ENCODE measurements at regions not wholly inside any gene's neighbourhood (a gene's known extent, or its start where the extent isn't known, plus 50 kb on each side); places are given as distances from the start of the nearest gene placed in this dataset.

- TF ChIP-seq CTCF (IDR thresholded peaks at IDR 0.05; ENCODE audit: low read length), result no peak
- no peak for TF ChIP-seq EZH2 (IDR thresholded peaks at IDR 0.05; ENCODE audit: borderline replicate concordance, low read length)
- no peak overlapping the region for H3K4me3 ChIP-seq (ENCODE audit: low read depth, low read length, poor library complexity, severe bottlenecking)
- no peaks in the 10 kb centered on the region for H4K20me1 ChIP-seq (ENCODE audit: insufficient read depth, low read length)
- no peaks in the 10 kb centered on the region for H3K27me3 ChIP-seq (ENCODE audit: insufficient read depth, low read length)
- H3F3A ChIP-seq (ENCODE audit: insufficient read depth, low read length), result no peaks in the 10 kb centered on the region
- H2AFZ ChIP-seq (ENCODE audit: low read length), result no peak overlapping the region
- H3K9me3 ChIP-seq (ENCODE audit: low read length), result no peaks in the 10 kb centered on the region
- no peak overlapping the region for H3K4me2 ChIP-seq (ENCODE audit: low read length)
- no peaks in the 10 kb centered on the region for H3K79me2 ChIP-seq (ENCODE audit: insufficient read depth, low read length)
- no peak overlapping the region for H3K27ac ChIP-seq (ENCODE audit: low read depth, low read length, poor library complexity, severe bottlenecking)
- H3K4me1 ChIP-seq (ENCODE audit: insufficient read depth, low read length, severe bottlenecking), result no peaks in the 10 kb centered on the region
- H3K9ac ChIP-seq (ENCODE audit: low read length), result no peak overlapping the region
- no peaks in the 10 kb centered on the region for H3K36me3 ChIP-seq (ENCODE audit: insufficient read depth, low read length)
- H3K9me2 ChIP-seq (ENCODE audit: low read depth, low read length), result no peaks in the 10 kb centered on the region
Measured at GRCh38 chr14:81940651-81941050, 407.0 kb upstream of the SEL1L start.

- H3K9me3 ChIP-seq (ENCODE audit: low read length), result no peaks in the 10 kb centered on the region
- no peak overlapping the region for H3K9ac ChIP-seq (ENCODE audit: low read length)
- TF ChIP-seq EZH2 (IDR thresholded peaks at IDR 0.05; ENCODE audit: borderline replicate concordance, low read length), result no peak
- TF ChIP-seq CTCF (IDR thresholded peaks at IDR 0.05; ENCODE audit: low read length), result no peak
Measured at GRCh38 chr14:81942071-81942470, 408.4 kb upstream of the SEL1L start.

GRCh38 chr14:81946375-81946774 lies 412.7 kb upstream of the SEL1L start:
- Histone ChIP-seq H3K27me3 (ENCODE audit: insufficient read depth, low read length) (no peaks in the 10 kb centered on the region), H3K9me2 (ENCODE audit: low read depth, low read length) (no peaks in the 10 kb centered on the region), H3K79me2 (ENCODE audit: insufficient read depth, low read length) (no peaks in the 10 kb centered on the region), H4K20me1 (ENCODE audit: insufficient read depth, low read length) (no peaks in the 10 kb centered on the region), H3K4me3 (ENCODE audit: low read depth, low read length, poor library complexity, severe bottlenecking) (no peak overlapping the region), H3K27ac (ENCODE audit: low read depth, low read length, poor library complexity, severe bottlenecking) (no peak overlapping the region), H3K4me1 (ENCODE audit: insufficient read depth, low read length, severe bottlenecking) (no peaks in the 10 kb centered on the region), H3F3A (ENCODE audit: insufficient read depth, low read length) (no peaks in the 10 kb centered on the region), H3K9ac (ENCODE audit: low read length) (no peak overlapping the region), H3K36me3 (ENCODE audit: insufficient read depth, low read length) (no peaks in the 10 kb centered on the region), H3K9me3 (ENCODE audit: low read length) (no peaks in the 10 kb centered on the region), H2AFZ (ENCODE audit: low read length) (no peak overlapping the region), H3K4me2 (ENCODE audit: low read length) (no peak overlapping the region)
- TF ChIP-seq CTCF (IDR thresholded peaks at IDR 0.05; ENCODE audit: low read length) (no peak), EZH2 (IDR thresholded peaks at IDR 0.05; ENCODE audit: borderline replicate concordance, low read length) (no peak)

More at GRCh38 chr14:81942071-81942470, 408.4 kb upstream of the SEL1L start:
- H3K4me3 ChIP-seq (ENCODE audit: low read depth, low read length, poor library complexity, severe bottlenecking), result no peak overlapping the region
- no peak overlapping the region for H3K4me2 ChIP-seq (ENCODE audit: low read length)
- no peak overlapping the region for H3K27ac ChIP-seq (ENCODE audit: low read depth, low read length, poor library complexity, severe bottlenecking)
- no peak overlapping the region for H2AFZ ChIP-seq (ENCODE audit: low read length)
- no peaks in the 10 kb centered on the region for H3K79me2 ChIP-seq (ENCODE audit: insufficient read depth, low read length)
- no peaks in the 10 kb centered on the region for H3K9me2 ChIP-seq (ENCODE audit: low read depth, low read length)
- no peaks in the 10 kb centered on the region for H3K4me1 ChIP-seq (ENCODE audit: insufficient read depth, low read length, severe bottlenecking)
- no peaks in the 10 kb centered on the region for H3F3A ChIP-seq (ENCODE audit: insufficient read depth, low read length)
- no peaks in the 10 kb centered on the region for H3K27me3 ChIP-seq (ENCODE audit: insufficient read depth, low read length)
- H3K36me3 ChIP-seq (ENCODE audit: insufficient read depth, low read length), result no peaks in the 10 kb centered on the region
- H4K20me1 ChIP-seq (ENCODE audit: insufficient read depth, low read length), result no peaks in the 10 kb centered on the region
